CD4-positive, CD25-positive, alpha-beta regulatory T cell (primary cell): ENCODE measurements at regions not wholly inside any gene's neighbourhood (a gene's known extent, or its start where the extent isn't known, plus 50 kb on each side); places are given as distances from the start of the nearest gene placed in this dataset.

ENCODE experiments used
- ATAC-seq, 2 donors: fragments of 150-1000 bp; cut with Tn5 transposase; one replicate each; pipeline ENCODE4 v1.10.0; 2021; ENCODE audit warnings: low read depth in 2 of 2, moderate number of reproducible peaks in 2 of 2, moderate library complexity in 1 of 2
- DNase-seq, 3 donors: peaks; one replicate each; pipeline versions ENCODE4 v3.0.0 to v3.0.0-alpha.2; 2012 to 2022; ENCODE audit warnings: mixed read lengths in 1 of 3
- H3K27ac ChIP-seq: one replicate; pipeline ENCODE4 v1.7.0; 2013; ENCODE audit warnings: mild to moderate bottlenecking, low read length; ENCODE audit not compliant: insufficient read depth, poor library complexity, severe bottlenecking
- H3K27me3 ChIP-seq: one replicate; pipeline ENCODE4 v1.7.0; 2013; ENCODE audit warnings: low read length; ENCODE audit not compliant: control insufficient read depth, insufficient read depth
- H3K36me3 ChIP-seq: one replicate; pipeline ENCODE4 v1.7.0; 2013; ENCODE audit warnings: mild to moderate bottlenecking, low read length, moderate library complexity; ENCODE audit not compliant: control insufficient read depth, insufficient read depth
- H3K4me1 ChIP-seq: 2 replicates; pipeline ENCODE4 v1.7.0; 2013; ENCODE audit warnings: mild to moderate bottlenecking, low read length; ENCODE audit not compliant: insufficient read depth, control insufficient read depth, poor library complexity, severe bottlenecking
- H3K4me3 ChIP-seq: one replicate; pipeline ENCODE4 v1.7.0; 2013; ENCODE audit warnings: low read depth, mild to moderate bottlenecking, low read length, moderate library complexity
- H3K9me3 ChIP-seq, 2 experiments: 1 replicate in 1 of 2; 2 replicates in 1 of 2; pipeline ENCODE4 v1.7.0; 2013; ENCODE audit warnings: low read length in 2 of 2, mild to moderate bottlenecking in 1 of 2, moderate library complexity in 1 of 2; ENCODE audit not compliant: control insufficient read depth in 2 of 2
- H3K27ac Mint-ChIP-seq, 3 donors: one replicate each; pipeline ENCODE4 v1.8.0; 2020 to 2022; ENCODE audit warnings: mild to moderate bottlenecking in 3 of 3, mixed read lengths in 3 of 3, moderate library complexity in 2 of 3
- H3K27me3 Mint-ChIP-seq: one replicate; pipeline ENCODE4 v1.8.0; 2022; ENCODE audit warnings: mild to moderate bottlenecking, mixed read lengths
- H3K36me3 Mint-ChIP-seq: one replicate; pipeline ENCODE4 v1.8.0; 2020; ENCODE audit warnings: mixed read lengths
- H3K4me1 Mint-ChIP-seq, 4 donors: one replicate each; pipeline ENCODE4 v1.8.0; 2020 to 2022; ENCODE audit warnings: mixed read lengths in 4 of 4, mild to moderate bottlenecking in 1 of 4
- H3K4me3 Mint-ChIP-seq, 4 donors: one replicate each; pipeline ENCODE4 v1.8.0; 2020 to 2022; ENCODE audit warnings: mild to moderate bottlenecking in 4 of 4, mixed read lengths in 4 of 4, moderate library complexity in 3 of 4
- H3K9me3 Mint-ChIP-seq, 7 donors: one replicate each; pipeline ENCODE4 v1.8.0; 2020 to 2022; ENCODE audit warnings: mixed read lengths in 7 of 7, mild to moderate bottlenecking in 3 of 7, moderate library complexity in 2 of 7

- no peaks in the 10 kb centered on the region for H3K9me3 ChIP-seq
- H3K9me3 Mint-ChIP-seq: peaks cover 0 to 16% (median 2%) of the 10 kb centered on the region in 7 donors
- H3K4me3 Mint-ChIP-seq: no peak overlapping the region
- no peaks in the 10 kb centered on the region for H3K27me3 ChIP-seq
- no peak overlapping the region for H3K27ac Mint-ChIP-seq
- no peaks in the 10 kb centered on the region for H3K36me3 ChIP-seq
- no peak overlapping the region for H3K4me3 ChIP-seq
- no peak for ATAC-seq
- H3K4me1 ChIP-seq: no peaks in the 10 kb centered on the region
- H3K36me3 Mint-ChIP-seq: no peaks in the 10 kb centered on the region
- no peaks in the 10 kb centered on the region for H3K4me1 Mint-ChIP-seq
- DNase-seq: no peak
- H3K27me3 Mint-ChIP-seq: no peaks in the 10 kb centered on the region
- H3K27ac ChIP-seq: no peak overlapping the region
These were observed 97.9 kb upstream of the CDH11 start for GRCh38 chr16:65219786-65220185.

GRCh38 chr16:65218348-65218747 lies 96.5 kb upstream of the CDH11 start:
- Histone ChIP-seq H3K27ac (no peak overlapping the region), H3K4me3 (no peak overlapping the region), H3K4me1 (no peaks in the 10 kb centered on the region), H3K27me3 (no peaks in the 10 kb centered on the region), H3K36me3 (no peaks in the 10 kb centered on the region), H3K9me3 (no peaks in the 10 kb centered on the region)
- Mint-ChIP-seq H3K36me3 (no peaks in the 10 kb centered on the region), H3K27ac (no peak overlapping the region), H3K4me3 (no peak overlapping the region), H3K9me3 (peaks cover 0 to 14% (median 2%) of the 10 kb centered on the region in 7 donors), H3K4me1 (no peaks in the 10 kb centered on the region), H3K27me3 (no peaks in the 10 kb centered on the region)
- DNase-seq: no peak
- ATAC-seq: no peak

DNA sequence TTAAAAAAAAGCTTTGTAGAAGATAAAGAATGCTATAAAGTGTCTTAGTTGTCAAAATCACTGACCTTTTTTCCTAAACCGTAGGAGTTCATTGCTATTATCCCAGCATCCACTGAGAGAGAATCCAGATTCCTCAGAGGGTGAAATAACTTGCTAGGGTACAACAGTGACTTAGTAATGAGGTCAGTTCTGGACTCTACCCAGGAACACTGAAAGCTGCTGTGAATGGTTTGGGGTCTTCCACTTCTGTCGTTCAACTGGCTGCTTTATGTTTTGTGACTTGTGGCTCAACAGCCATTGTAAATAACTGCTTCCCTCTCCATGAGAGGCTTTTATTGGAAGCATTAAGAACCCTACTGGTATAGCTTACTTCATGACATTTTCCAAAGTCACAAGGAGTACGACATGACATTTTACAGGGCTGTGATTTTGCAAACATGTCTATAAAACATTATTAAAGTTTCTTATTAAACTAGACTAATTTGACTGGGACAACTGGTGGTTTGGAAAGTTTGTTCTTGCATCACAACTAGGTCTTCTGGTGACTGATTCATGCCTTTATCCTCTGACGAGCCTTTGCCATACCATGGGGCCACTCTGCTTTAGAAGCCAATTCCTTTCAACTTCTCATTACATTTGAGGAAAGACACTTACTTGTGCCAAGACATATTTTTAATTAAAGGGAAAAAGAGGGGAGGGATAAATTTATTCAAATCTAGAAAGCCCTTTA lies 92.2 kb upstream of the CDH11 start:
- Histone ChIP-seq H3K27ac (no peak overlapping the region), H3K36me3 (no peaks in the 10 kb centered on the region), H3K4me3 (no peak overlapping the region), H3K4me1 (no peaks in the 10 kb centered on the region), H3K27me3 (no peaks in the 10 kb centered on the region), H3K9me3 (no peaks in the 10 kb centered on the region)
- ATAC-seq (no peak), DNase-seq (no peak)
- no peaks in the 10 kb centered on the region for H3K4me1 Mint-ChIP-seq
- H3K27ac Mint-ChIP-seq: no peak overlapping the region
- no peaks in the 10 kb centered on the region for H3K36me3 Mint-ChIP-seq
- peaks cover 0 to 18% (median 4%) of the 10 kb centered on the region in 7 donors for H3K9me3 Mint-ChIP-seq
- no peak overlapping the region for H3K4me3 Mint-ChIP-seq
- no peaks in the 10 kb centered on the region for H3K27me3 Mint-ChIP-seq

DNA sequence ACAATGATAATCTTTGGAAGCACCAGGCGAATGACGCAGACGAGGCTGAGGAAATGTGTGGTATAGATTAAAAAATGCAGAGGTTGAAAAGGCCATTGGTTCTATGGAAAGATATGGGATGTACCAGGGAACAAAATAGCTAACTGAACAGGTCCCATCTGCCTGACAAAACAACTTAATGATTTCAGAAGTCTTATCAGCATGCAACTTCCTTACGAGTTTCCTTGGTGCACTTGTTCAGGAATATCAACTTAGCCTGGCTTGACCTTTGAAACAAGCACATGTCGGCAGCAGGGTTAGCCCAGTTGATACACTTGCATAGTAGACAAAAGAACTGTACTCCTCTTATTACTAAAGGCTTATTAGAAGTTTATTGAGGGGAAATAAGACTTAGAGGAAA lies 90.9 kb upstream of the CDH11 start:
- no peaks in the 10 kb centered on the region for H3K36me3 ChIP-seq
- no peaks in the 10 kb centered on the region for H3K4me1 Mint-ChIP-seq

GRCh38 chr16:65212240-65212639 lies 90.4 kb upstream of the CDH11 start:
- Histone ChIP-seq H3K4me1 (no peaks in the 10 kb centered on the region), H3K9me3 (no peaks in the 10 kb centered on the region), H3K36me3 (no peaks in the 10 kb centered on the region), H3K4me3 (no peak overlapping the region), H3K27me3 (no peaks in the 10 kb centered on the region), H3K27ac (no peak overlapping the region)
- DNase-seq: no peak
- H3K9me3 Mint-ChIP-seq: peaks cover 0 to 12% (median 4%) of the 10 kb centered on the region in 7 donors
- no peak overlapping the region for H3K4me3 Mint-ChIP-seq
- no peaks in the 10 kb centered on the region for H3K27me3 Mint-ChIP-seq
- H3K4me1 Mint-ChIP-seq: no peaks in the 10 kb centered on the region
- no peak for ATAC-seq
- H3K36me3 Mint-ChIP-seq: no peaks in the 10 kb centered on the region
- H3K27ac Mint-ChIP-seq: no peak overlapping the region

More for the DNA sequence above, 90.9 kb upstream of the CDH11 start:
- no peaks in the 10 kb centered on the region for H3K27me3 Mint-ChIP-seq
- Histone ChIP-seq H3K4me3 (no peak overlapping the region), H3K27ac (no peak overlapping the region), H3K9me3 (no peaks in the 10 kb centered on the region), H3K27me3 (no peaks in the 10 kb centered on the region), H3K4me1 (no peaks in the 10 kb centered on the region)
- H3K36me3 Mint-ChIP-seq: no peaks in the 10 kb centered on the region
- H3K9me3 Mint-ChIP-seq: peaks cover 0 to 12% (median 4%) of the 10 kb centered on the region in 7 donors
- H3K27ac Mint-ChIP-seq: no peak overlapping the region
- H3K4me3 Mint-ChIP-seq: no peak overlapping the region
- no peak for ATAC-seq
- DNase-seq: no peak

DNA sequence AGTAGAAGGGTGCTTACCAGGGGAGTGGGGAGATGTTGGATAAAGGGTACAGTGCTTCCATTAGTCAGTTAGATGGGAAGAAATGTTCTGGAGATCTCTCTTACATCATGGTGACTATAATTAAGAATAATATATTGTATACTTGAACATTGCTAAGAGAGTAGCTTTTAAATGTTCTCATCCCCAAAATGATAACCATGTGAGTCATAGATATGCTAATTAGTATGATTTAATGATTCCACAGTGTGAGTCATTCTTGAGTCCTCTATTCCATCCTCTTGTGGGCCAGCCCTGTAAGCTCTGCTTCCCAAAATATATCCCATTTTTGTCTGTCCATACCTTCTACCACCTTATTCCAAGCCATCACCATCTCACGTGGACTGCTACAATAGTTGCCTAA lies 80.6 kb upstream of the CDH11 start:
- H3K36me3 Mint-ChIP-seq: no peaks in the 10 kb centered on the region
- no peak for ATAC-seq
- H3K27ac Mint-ChIP-seq: no peak overlapping the region
- Histone ChIP-seq H3K27me3 (no peaks in the 10 kb centered on the region), H3K27ac (no peak overlapping the region), H3K9me3 (no peaks in the 10 kb centered on the region), H3K4me3 (no peak overlapping the region), H3K4me1 (no peaks in the 10 kb centered on the region), H3K36me3 (no peaks in the 10 kb centered on the region)
- peaks cover 1 to 16% (median 4%) of the 10 kb centered on the region in 7 donors for H3K9me3 Mint-ChIP-seq
- no peaks in the 10 kb centered on the region for H3K4me1 Mint-ChIP-seq
- no peak for DNase-seq
- no peak overlapping the region for H3K4me3 Mint-ChIP-seq
- no peaks in the 10 kb centered on the region for H3K27me3 Mint-ChIP-seq

DNA sequence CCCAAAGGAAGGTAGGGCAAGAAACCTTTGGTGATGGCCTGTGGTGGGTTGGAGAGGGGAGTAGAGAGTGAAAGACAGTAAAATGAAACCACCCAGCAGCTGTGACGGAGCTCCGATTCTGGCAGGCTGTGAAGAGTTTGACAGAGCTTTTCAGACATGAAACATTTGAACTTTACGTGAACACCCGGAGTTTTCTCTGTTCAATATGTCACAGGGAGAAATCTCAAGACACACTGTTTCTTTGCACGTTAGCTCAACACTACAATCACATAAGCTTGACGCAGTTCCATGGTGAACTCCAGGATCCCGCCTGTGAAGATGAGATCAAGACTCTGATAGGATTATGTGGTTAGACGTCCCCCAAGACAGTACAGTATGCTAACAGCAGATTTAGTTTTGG lies 79.6 kb upstream of the CDH11 start:
- H3K27ac Mint-ChIP-seq: no peak overlapping the region
- Histone ChIP-seq H3K4me1 (no peaks in the 10 kb centered on the region), H3K27me3 (no peaks in the 10 kb centered on the region), H3K9me3 (peaks cover 0 to 1% of the 10 kb centered on the region in 2 experiments), H3K36me3 (no peaks in the 10 kb centered on the region), H3K27ac (no peak overlapping the region), H3K4me3 (no peak overlapping the region)
- H3K4me3 Mint-ChIP-seq: no peak overlapping the region
- DNase-seq (no peak), ATAC-seq (no peak)
- H3K4me1 Mint-ChIP-seq: no peaks in the 10 kb centered on the region
- no peaks in the 10 kb centered on the region for H3K27me3 Mint-ChIP-seq
- no peaks in the 10 kb centered on the region for H3K36me3 Mint-ChIP-seq
- peaks cover 1 to 19% (median 4%) of the 10 kb centered on the region in 7 donors for H3K9me3 Mint-ChIP-seq

DNA sequence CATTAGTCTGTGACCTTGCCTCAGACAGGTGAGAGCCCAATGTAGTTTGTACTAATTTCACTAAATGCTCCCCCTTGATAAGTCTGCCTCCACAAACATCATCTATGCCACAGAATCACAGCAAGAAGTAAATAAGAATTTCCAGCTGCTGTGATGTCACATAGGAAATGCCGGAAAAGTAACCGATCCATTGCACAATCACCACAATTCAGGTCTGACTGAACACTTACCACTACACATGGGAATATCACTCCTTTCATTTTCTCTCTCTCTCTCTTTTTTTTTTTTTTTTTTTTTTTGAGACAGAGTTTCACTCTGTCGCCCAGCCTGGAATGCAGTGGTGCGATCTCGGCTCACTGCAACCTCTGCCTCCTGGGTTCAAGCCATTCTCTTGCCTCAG lies 79.0 kb upstream of the CDH11 start:
- Histone ChIP-seq H3K27me3 (no peaks in the 10 kb centered on the region), H3K4me3 (no peak overlapping the region), H3K36me3 (no peaks in the 10 kb centered on the region), H3K9me3 (peaks cover 0 to 3% of the 10 kb centered on the region in 2 experiments), H3K4me1 (no peaks in the 10 kb centered on the region), H3K27ac (no peak overlapping the region)
- Mint-ChIP-seq H3K36me3 (no peaks in the 10 kb centered on the region), H3K9me3 (peaks cover 1 to 19% (median 4%) of the 10 kb centered on the region in 7 donors), H3K27me3 (no peaks in the 10 kb centered on the region), H3K27ac (no peak overlapping the region), H3K4me1 (no peaks in the 10 kb centered on the region), H3K4me3 (no peak overlapping the region)
- no peak for ATAC-seq
- DNase-seq: no peak
